ENCODE measurements at regions not wholly inside any gene's neighbourhood (a gene's known extent, or its start where the extent isn't known, plus 50 kb on each side); places are given as distances from the start of the nearest gene placed in this dataset.

GRCh38 chr7:106982415-106982814, 62.1 kb upstream of the PRKAR2B start (continued):
- TF ChIP-seq RBBP5 (IDR thresholded peaks at IDR 0.05; ENCODE audit: borderline replicate concordance, low read depth, low read length) (no peak), NRF1 (IDR thresholded peaks at IDR 0.05; ENCODE audit: low read depth, low read length) (no peak)
